ENCODE measurements at regions not wholly inside any gene's neighbourhood (a gene's known extent, or its start where the extent isn't known, plus 50 kb on each side); places are given as distances from the start of the nearest gene placed in this dataset.

DNA sequence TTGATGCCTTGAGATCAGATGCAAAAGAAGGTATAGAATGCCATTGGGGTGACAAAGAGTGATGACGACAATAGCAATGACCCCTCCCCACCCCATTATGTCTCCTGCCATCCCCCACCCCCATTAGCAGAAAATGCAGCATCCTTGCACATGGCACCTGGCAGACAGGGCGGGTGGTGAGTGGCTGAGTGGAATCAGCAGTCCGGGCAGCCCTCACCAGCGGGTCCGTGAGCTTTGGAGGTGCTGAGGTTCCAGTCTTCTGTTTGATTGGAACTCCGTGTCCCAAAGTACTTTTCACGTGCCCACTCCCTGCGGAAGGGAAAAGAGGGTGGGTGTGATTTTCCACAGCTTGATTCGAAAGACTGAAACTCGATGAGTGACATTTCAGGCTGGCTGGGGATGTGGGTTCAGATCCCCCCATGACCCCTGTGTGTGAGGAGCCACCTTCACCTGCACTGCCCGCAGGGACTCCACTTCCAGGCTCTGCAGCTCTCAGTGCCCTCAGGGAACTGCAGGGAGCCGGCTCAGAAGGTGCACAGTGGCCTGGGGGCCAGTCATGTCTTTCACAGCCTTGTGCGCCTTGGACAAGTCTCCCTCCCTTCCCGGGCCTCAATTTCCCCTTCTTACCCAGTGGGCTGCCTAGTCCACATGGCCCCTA lies 130.9 kb downstream of the GLI2 start:
- in situ Hi-C loops (cut with MboI; ENCODE audit: low pct_unique_long_range_greater_than_20kb, low sequenced_read_pairs, unreplicated experiment), result no loop called here
- no peak for DNase-seq (ENCODE audit: low spot score)

DNA sequence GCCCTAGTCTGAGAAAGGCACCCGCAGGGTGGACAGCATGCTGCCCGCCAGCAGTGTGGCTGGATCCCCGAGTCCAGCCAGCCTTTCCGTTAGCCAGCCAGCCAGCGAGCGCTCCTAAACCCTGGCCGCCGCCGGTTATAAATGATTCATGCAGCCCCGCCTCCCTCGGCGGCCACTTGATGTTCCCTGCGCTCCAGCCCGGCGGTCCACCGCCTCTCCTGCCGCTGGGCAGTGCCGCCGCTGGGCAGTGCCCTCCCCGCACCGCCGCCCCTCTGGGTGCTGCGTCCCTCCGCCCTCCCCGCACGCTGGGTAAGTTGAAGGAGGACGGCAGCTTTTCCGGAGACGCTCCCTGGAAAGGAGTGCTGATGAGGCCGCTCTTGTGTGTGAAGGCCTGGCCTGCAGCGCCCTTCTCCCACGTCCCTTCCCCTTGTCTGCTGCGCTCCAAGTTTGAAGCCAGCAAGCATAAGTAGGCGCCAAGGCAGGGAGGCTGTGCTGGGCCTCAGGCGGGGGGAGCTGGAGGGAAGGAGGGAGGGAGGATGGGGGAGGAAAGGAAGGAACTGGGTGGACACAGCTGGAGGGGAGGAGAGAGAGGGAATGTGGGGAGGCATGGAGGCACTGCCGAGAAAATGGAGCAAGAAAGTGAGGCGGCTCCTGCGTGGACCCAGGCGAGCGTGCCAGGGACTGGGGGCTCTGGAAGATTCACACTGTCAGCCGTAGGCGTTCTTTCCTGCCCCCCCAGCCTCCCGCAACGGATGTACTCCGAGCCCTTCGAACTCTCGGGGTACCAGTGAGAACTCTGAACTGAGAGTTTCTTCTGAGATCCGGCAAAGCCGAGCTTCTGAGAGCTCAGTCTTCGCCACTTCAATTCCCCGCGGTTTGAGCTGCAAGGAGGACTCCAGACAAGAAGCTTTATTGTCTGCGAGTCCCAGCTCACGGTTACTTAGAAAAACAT lies 131.9 kb downstream of the GLI2 start:
- in situ Hi-C loops (cut with MboI; ENCODE audit: low pct_unique_long_range_greater_than_20kb, low sequenced_read_pairs, unreplicated experiment), result no loop called here
- no peak for DNase-seq (ENCODE audit: low spot score)
- TF ChIP-seq, protein P1, sequence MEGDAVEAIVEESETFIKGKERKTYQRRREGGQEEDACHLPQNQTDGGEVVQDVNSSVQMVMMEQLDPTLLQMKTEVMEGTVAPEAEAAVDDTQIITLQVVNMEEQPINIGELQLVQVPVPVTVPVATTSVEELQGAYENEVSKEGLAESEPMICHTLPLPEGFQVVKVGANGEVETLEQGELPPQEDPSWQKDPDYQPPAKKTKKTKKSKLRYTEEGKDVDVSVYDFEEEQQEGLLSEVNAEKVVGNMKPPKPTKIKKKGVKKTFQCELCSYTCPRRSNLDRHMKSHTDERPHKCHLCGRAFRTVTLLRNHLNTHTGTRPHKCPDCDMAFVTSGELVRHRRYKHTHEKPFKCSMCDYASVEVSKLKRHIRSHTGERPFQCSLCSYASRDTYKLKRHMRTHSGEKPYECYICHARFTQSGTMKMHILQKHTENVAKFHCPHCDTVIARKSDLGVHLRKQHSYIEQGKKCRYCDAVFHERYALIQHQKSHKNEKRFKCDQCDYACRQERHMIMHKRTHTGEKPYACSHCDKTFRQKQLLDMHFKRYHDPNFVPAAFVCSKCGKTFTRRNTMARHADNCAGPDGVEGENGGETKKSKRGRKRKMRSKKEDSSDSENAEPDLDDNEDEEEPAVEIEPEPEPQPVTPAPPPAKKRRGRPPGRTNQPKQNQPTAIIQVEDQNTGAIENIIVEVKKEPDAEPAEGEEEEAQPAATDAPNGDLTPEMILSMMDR (IDR thresholded peaks at IDR 0.05; ENCODE audit: extremely low read depth, insufficient read depth, missing control alignments), result no peak

More for the DNA sequence above, 130.9 kb downstream of the GLI2 start:
- TF ChIP-seq, protein P1 (IDR thresholded peaks at IDR 0.05; ENCODE audit: extremely low read depth, insufficient read depth, missing control alignments), result no peak

DNA sequence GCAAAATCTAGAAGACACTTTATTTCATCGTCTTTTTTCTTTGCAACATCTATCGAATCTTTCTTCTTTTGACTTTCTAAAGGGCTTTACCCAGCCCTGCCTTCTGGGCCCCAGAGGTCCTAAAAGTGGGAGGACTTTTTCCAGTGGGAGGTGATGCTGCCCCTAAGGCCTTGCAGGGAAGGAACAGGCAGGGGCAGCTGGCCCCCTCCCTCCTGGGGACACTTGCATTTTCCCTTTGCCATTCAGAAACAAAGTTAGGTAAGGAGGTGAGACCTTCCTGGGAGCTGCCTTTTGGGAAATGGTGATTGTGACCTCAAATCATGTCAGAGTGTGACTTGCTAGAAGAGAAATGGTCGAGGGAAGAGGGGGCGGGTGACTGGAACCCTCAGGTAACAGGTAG lies 132.7 kb downstream of the GLI2 start:
- DNase-seq (ENCODE audit: low spot score), result no peak
- TF ChIP-seq, protein P1 (IDR thresholded peaks at IDR 0.05; ENCODE audit: extremely low read depth, insufficient read depth, missing control alignments), result no peak
- in situ Hi-C loops (cut with MboI; ENCODE audit: low pct_unique_long_range_greater_than_20kb, low sequenced_read_pairs, unreplicated experiment), result no loop called here

DNA sequence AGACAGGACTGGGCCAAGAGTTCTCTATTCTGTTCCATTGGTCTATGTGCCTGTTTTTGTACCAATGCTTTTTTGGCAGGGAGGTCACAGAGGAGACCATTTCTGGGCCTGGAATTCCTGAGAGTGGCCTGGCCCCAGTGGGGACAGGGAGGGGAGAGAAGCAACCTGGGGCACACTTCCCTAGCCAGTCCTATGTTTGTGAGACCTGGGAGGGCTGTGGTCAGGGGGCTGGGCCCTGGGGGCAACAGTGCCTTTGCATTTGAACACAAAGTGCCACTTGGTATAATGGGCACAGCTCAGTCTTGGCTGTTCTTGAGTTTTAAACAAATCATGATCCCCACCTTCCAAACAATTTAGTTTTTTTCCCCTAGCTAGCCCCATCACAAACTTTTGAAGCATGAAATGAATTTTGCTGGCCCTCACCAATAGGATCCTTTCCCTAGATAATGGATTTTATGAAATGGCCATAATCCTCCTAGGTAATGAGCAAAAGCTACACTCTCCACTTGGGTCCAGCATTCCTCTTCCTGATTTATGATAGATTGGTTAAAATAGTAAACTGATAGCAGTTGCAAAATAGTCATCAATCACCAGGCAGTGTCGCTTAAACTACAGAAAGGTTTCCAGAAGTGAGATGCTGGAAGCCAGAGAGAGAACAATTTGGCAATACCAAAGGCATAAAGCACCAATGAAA lies 133.5 kb downstream of the GLI2 start:
- TF ChIP-seq, protein P1 (IDR thresholded peaks at IDR 0.05; ENCODE audit: extremely low read depth, insufficient read depth, missing control alignments), result no peak
- in situ Hi-C loops (cut with MboI; ENCODE audit: low pct_unique_long_range_greater_than_20kb, low sequenced_read_pairs, unreplicated experiment), result no loop called here
- no peak for DNase-seq (ENCODE audit: low spot score)

DNA sequence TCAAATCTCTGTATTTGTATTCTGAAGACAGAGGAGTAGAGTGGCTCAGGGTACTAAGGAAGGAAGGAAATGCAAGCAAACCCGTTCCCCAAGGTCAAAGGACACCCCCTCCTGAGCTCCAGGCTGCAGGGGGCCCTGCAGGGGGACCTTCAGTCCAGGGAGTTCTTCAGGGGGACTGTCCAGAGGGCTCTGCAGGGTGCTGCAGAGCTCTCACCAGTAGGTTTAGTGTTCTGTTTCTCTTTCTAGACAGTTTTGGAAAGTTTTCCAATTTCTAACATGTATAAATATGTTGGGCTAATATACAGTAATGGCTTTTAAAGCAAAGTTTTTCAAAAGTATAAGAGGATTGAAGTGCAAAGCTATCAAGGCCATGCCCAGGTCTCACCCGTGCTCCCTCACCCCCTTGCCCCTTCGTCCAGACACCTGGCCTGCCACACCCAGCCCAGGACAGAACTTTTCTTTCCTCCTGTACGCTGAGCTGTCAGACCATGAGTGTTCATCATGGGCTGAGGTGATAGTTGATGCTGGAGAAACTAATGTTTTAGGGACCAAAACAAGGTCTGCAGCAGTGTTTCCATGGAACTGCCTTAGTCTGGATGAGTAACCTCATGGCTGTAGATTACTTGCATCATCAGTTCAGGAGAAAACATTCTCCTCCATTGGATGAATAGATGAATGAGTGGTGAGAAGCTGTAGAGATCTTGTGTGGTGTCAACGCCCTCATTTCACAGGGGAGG lies 134.2 kb downstream of the GLI2 start:
- in situ Hi-C loops (cut with MboI; ENCODE audit: low pct_unique_long_range_greater_than_20kb, low sequenced_read_pairs, unreplicated experiment), result no loop called here
- TF ChIP-seq, protein P1 (IDR thresholded peaks at IDR 0.05; ENCODE audit: extremely low read depth, insufficient read depth, missing control alignments), result no peak
- DNase-seq (ENCODE audit: low spot score), result no peak

DNA sequence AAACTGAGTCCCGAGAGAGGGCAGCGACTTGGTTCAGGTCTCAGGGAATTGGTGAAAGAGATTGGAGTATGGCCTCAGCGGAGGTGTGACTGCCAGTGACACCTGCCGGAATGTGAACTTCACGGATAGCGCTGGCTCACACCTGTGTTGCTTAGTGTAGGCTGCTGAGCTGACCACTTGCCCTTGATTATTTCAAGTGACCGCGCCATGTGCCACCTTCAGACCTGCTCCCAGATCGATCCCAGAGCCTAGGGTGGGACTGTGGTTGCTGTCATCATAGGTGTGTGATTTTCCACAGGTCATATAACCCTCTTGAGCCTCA lies 134.8 kb downstream of the GLI2 start:
- in situ Hi-C loops (cut with MboI; ENCODE audit: low pct_unique_long_range_greater_than_20kb, low sequenced_read_pairs, unreplicated experiment), result no loop called here
- TF ChIP-seq, protein P1 (IDR thresholded peaks at IDR 0.05; ENCODE audit: extremely low read depth, insufficient read depth, missing control alignments), result no peak
- DNase-seq (ENCODE audit: low spot score), result no peak
